ENCODE measurements at regions not wholly inside any gene's neighbourhood (a gene's known extent, or its start where the extent isn't known, plus 50 kb on each side); places are given as distances from the start of the nearest gene placed in this dataset.

- no peak for DNase-seq (ENCODE audit: low read depth)
- H3K4me3 ChIP-seq (ENCODE audit: control insufficient read depth, low read depth, low read length) = no peak overlapping the region
- TF ChIP-seq CTCF (IDR thresholded peaks at IDR 0.05; ENCODE audit: control insufficient read depth, insufficient read depth, low read depth, low read length, missing control alignments) = no peak
Observed at GRCh38 chr17:79353548-79353947, 257.3 kb downstream of the RBFOX3 start.

DNA sequence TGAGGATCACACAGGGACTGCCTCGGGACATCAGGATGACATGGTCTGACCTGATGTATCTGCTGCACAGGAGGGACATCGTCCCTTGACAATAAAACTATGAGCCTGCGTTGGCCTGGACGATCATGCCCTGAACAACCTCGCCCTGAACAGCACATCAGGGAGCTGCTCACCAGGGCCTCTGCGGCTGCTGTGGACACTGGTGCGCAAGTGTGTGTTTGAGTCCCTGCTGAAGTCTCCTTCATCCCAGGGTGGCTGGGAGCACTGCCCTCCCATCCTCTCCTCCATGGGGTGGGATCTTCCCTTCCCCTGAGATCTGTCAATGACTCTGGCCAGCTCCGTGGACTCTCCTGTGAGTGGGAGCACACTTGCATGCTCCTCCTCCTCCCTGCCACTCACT lies 257.8 kb downstream of the RBFOX3 start:
- no peak for TF ChIP-seq CTCF (IDR thresholded peaks at IDR 0.05; ENCODE audit: control insufficient read depth, insufficient read depth, low read depth, low read length, missing control alignments)
- no peak overlapping the region for H3K4me3 ChIP-seq (ENCODE audit: control insufficient read depth, low read depth, low read length)
- no peak for DNase-seq (ENCODE audit: low read depth)

DNA sequence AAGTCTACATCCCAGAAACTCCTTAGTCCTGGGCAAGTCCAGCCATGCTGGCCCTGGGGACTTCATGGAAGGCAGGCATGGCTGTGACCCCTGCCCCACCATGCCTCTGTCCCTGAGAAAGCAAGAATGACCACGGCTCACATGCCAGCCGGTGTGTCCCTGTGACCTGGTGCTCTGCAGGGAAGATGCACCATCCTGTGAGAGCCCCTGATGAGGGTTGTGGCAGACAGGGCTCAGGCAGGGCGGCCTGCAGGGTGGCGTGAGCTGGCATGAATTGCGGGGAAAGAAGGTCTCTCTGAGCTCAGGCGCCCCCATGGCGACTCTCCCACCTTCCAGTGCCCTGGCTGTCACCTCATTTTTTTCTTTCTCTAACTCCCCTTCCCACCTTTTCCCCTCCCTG lies 260.3 kb downstream of the RBFOX3 start:
- no peak for TF ChIP-seq CTCF (IDR thresholded peaks at IDR 0.05; ENCODE audit: control insufficient read depth, insufficient read depth, low read depth, low read length, missing control alignments)
- no peak overlapping the region for H3K4me3 ChIP-seq (ENCODE audit: control insufficient read depth, low read depth, low read length)
- DNase-seq (ENCODE audit: low read depth) = no peak

- TF ChIP-seq CTCF (IDR thresholded peaks at IDR 0.05; ENCODE audit: control insufficient read depth, insufficient read depth, low read depth, low read length, missing control alignments) = no peak
- H3K4me3 ChIP-seq (ENCODE audit: control insufficient read depth, low read depth, low read length) = no peak overlapping the region
- no peak for DNase-seq (ENCODE audit: low read depth)
Observed at GRCh38 chr17:79349506-79350400, 261.1 kb downstream of the RBFOX3 start.

GRCh38 chr17:79342376-79342775 lies 267.8 kb downstream of the ENGASE start:
- TF ChIP-seq CTCF (IDR thresholded peaks at IDR 0.05; ENCODE audit: control insufficient read depth, insufficient read depth, low read depth, low read length, missing control alignments) = no peak
- no peak overlapping the region for H3K4me3 ChIP-seq (ENCODE audit: control insufficient read depth, low read depth, low read length)
- DNase-seq (ENCODE audit: low read depth) = no peak

DNA sequence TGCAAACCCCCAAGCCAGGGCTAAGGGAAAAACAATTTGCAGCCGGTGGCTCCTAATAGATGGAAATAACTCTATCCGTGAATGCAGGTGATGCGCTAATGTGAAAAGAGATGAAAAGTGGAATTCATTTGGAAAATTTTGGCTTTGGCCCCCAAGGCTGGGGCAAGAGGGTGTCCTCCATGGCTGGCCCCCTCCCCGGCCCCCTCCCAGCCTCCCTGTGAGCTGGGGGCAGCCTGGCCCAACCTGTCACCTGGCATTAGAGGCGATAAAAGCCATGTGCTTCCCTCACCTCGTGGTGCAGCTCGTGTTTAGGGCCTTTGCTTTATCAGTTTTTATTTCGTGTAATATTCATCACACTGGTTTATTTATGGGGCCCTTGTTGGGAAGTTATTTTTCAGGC lies 267.2 kb downstream of the ENGASE start:
- no peak for DNase-seq (ENCODE audit: low read depth)
- no peak overlapping the region for H3K4me3 ChIP-seq (ENCODE audit: control insufficient read depth, low read depth, low read length)
- no peak for TF ChIP-seq CTCF (IDR thresholded peaks at IDR 0.05; ENCODE audit: control insufficient read depth, insufficient read depth, low read depth, low read length, missing control alignments)

Data from AG09309 (cell line).